ENCODE measurements at regions not wholly inside any gene's neighbourhood (a gene's known extent, or its start where the extent isn't known, plus 50 kb on each side); places are given as distances from the start of the nearest gene placed in this dataset.

GRCh38 chr3:72698154-72698917 lies 149.9 kb downstream of the SHQ1 start:
- DNase-seq, result no peak

GRCh38 chr3:72697717-72698116 lies 150.5 kb downstream of the SHQ1 start:
- no peak for DNase-seq

DNA sequence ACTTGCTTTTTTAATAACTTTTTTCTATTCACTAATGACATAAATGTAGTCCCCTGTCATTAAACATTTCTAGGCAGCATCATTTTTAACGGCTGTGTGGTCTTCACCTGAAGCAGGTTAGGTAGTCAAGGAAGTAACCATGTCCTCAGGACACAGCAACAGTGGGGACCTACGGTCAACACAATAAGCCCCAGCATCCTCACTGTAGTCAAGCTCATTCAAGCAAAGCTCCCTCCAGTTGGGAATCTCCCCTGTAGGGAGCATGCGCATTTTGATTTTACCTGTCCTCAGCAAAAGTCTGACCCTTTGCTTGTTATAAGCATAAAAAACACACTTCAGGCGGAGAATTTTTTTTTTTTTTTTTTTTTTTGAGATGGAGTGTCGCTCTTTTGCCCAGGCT lies 151.4 kb downstream of the SHQ1 start:
- DNase-seq, result no peak

GRCh38 chr3:72694398-72694797 lies 153.8 kb downstream of the SHQ1 start:
- DNase-seq, result no peak

DNA sequence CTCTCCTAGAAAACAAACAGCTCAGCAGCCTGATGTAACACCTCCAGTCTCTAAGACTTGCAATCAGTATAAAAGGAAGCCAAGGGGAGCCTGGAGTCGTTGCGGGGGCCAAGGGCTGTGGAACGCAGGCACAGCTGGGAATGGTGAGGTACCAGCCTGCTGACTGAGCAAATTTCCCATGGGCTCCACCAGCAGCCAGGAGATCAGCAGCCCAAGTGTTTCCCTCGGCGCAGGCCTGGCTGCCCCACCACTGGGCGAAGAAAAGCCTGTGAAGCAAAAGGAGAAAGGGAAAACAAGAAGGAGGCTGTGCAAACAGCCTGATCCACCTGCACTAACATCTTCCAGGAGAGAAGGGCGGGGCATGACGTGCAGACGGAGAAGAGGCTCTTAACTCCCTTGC lies 155.3 kb downstream of the SHQ1 start:
- DNase-seq, result no peak

DNA sequence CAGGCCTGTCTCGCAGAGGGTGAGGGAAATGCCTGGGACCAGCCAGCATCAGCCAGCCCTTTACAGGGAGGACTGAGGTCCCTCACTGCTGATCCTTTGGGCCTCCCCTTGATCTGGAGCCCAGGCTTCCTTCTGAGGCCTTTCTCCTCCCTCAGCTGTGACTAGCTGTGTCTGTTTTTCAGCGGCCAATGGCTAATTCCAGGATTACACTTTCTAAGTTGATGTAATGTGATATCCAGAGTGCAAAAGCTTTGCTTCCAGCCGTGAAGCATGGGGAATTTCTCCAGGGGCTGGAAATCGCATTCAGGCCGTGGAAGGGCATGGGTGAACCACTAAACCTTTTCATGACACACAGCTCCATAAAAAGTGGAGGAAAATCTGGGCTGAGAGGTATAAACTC lies 157.6 kb downstream of the SHQ1 start:
- no peak for DNase-seq

- no peak for DNase-seq
Measured at GRCh38 chr3:72682936-72683452, 165.3 kb downstream of the SHQ1 start.

DNA sequence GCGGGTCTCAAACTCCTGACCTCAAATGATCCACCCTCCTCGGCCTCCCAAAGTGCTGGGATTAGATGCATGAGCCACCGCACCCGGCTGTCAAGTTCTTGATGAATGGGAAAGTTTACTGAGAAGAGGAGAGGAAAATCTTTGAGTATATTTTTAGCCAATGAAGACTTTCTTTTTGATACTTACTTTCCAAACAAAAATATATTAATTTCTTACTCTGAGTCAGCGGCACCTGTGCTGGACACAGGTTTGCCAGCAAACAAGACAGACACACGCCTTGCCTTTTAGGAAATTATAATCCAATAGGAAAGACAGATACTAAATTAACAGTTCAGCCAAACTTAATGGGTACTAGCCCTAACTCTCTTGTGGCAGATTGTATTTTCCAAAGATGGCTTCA lies 166.6 kb downstream of the SHQ1 start:
- DNase-seq, result no peak

GRCh38 chr3:72680766-72681165 lies 167.5 kb downstream of the SHQ1 start:
- no peak for DNase-seq

DNA sequence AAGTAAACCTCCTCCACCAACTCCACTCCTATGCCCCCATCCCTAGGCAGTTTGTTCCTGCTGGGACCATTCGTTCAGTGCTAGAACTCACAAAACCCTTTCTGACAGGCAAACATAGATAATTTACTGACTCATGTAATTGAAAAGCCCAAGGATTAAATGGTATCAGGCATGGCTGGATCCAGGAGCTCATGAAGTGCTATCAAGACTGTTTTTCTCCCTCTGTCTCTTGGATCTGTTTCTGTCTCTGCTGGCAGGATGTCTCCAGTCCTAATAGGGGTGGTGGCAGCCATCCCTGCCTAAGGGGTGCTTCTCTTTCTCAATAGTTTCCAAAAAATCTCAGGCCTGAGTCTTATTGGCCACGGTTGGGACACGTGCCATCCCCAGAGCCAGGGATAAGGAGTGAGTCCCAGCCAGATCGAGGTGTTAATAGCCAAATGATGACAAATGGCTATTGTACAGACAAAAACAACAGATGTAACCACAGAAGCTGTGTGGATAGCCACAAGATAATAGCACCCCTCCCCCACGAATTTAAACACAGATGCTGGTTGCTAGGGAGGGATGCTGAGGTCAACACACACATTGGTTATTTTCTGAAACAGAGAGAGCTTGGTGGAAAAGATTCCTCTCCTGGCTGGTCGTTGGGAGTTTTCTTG lies 168.6 kb downstream of the SHQ1 start:
- peak; percentile 37 for DNase-seq

DNA sequence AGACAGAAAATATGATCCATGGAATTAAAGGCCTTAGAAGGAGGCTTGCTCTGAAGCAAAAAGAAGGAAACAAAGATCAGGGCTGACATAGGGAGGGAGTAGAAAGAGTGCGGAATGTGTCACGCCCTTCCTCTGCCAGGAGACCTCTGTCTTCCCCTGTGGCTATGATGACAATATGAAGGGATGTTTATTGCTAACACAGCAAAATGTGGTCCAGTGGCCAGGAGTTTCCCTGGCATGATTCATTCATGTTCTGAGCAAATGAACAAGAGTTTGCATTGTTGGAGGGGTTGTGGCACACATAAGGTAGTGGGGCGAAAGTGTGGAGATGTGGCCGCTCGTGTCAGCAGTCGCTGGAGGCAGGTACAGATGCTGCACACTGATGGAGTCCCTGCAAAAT lies 169.4 kb downstream of the SHQ1 start:
- DNase-seq, result no peak

DNA sequence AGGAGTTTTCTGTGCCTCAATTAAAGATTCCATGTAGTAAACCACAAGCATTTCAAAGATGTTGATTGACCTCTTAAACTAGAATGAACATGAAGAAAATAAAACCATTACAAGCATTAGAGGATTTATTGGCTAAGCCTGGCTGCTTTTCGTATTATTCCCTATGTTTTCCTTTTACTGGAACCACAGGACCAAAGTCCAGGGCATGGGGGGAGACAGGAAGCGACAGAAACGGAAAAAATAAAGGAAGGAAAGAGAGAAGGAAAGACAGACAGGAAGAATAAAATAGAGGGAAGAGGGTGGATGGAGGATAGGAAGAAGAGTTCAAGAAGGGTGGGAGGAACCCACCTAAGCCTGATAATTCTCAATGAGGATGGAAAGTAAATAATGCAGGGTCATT lies 169.9 kb downstream of the SHQ1 start:
- DNase-seq, result no peak

GRCh38 chr3:72675243-72675642 lies 173.0 kb downstream of the SHQ1 start:
- DNase-seq, result no peak

DNA sequence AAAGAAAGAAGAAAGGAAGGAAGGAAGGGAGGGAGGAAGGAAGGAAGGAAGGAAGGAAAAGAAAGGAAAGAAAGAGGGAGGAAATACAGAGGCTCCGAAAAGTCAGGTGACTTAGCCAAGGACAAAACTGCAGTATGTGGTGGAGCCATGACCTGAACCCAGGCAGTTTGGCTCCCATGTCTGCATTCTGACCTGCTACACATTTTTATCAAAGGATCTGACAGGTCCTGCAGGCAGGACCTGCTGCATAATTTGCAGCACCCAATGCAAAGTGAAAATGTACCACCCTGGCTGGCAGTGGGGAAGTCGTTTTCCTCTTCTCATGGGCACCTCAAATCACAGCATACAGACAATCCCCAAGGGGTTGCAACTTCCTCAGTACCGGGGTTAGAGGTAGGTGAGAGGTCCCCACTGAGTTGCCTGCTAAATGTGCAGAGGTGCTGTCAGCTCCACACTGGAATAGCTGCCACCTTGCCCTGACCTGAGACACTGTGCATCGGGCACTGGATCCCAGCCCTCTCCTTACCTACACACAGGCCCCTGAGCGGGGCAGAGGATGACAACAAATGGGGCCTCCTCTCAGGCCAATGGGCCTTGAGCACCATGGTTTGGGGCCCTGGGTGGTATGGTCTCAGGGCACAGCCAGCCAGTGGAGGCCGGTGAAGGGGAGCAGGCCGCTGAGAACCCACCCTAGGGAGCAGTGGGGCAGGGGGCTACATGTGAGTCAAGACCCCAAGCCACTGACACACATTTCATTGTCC lies 175.1 kb downstream of the SHQ1 start:
- no peak for DNase-seq

- DNase-seq, result no peak
Measured at GRCh38 chr3:72669224-72669623, 179.0 kb downstream of the SHQ1 start.

- no peak for DNase-seq
Measured at GRCh38 chr3:72666447-72666755, 181.8 kb downstream of the SHQ1 start.

DNA sequence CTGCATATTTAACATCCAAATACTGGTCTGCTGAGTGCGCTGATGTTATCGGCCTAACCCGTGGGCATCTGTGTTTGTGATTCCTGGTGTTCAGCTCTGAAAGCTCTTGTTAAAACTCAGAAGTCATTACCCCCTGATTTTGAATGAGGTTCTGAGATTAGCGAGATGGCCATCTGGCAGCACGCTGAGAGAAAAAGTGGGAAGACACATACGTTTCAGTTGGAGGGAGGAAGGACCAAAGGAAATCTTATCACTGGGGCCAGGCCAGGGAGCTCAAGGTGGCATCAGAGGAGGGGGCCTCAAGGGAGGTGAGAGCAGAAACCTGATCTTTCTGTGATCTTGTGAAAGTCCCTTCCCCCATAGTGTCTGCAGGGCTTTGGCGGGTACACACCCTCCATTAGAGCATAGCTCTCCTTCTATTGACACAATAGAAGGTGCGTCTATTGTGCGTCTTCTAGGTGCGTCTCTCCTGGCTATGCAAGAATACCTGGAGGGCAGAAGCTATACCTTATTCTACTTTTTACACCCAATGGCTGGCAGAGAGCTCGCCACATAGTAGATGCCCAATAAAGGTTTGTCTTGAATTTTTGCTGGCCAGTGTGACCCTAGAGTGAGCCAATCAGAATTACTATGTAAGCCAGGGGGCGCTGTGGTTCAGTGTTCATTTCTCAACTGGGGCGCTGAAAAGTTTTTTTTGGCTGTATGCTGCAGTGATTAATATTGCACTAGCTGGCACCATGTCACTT lies 182.4 kb downstream of the SHQ1 start:
- no peak for DNase-seq

DNA sequence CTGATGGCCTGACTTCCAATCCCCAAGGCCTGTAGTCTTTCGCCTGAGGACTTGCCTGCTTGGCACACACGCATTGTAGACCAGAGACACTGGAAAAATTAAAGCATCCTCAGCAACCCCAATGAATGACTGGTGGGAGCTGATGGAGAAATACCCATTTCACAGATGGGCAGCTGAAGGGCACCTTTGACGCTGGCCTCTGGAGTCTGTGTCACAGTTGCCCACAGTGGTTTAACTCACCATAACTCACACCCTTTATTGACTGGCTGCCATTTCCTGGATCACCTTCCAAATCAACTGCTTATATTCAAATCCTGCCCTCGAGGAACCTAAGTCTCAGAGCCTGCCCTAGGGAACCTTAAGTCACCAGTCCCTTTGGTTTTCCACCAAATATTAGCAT lies 183.1 kb downstream of the SHQ1 start:
- DNase-seq, result no peak

GRCh38 chr3:72664184-72664975 lies 183.9 kb downstream of the SHQ1 start:
- DNase-seq, result no peak

- no peak for DNase-seq
Measured at GRCh38 chr3:72663429-72663828, 184.8 kb downstream of the SHQ1 start.

DNA sequence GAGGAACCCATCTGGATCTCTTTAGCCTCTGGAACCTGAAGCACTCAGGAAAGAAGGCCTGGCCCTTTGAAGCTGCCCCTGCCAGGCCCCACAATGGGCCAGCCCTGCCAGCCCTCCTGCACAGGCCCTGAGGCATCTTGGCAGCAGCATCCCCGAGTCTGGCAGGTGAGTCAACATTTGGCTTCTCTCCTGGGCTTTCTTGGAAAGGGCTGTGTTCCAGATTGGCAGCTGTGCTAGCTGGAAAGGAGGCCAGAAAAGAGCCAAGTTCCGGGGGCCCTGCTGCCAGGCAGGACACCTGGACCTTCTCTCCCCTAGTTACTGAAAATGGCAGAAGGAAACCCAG lies 187.2 kb downstream of the SHQ1 start:
- DNase-seq, result peak; percentile 69
